HCT116 (cell line): ENCODE measurements at regions not wholly inside any gene's neighbourhood (a gene's known extent, or its start where the extent isn't known, plus 50 kb on each side); places are given as distances from the start of the nearest gene placed in this dataset.

Experiments
- ATAC-seq: fragments of 200-7000 bp; cut with Tn5 transposase; 2 replicates; pipeline ENCODE4 v1.9.1; 2020; ENCODE audit warnings: mild to moderate bottlenecking, moderate library complexity
- BruUV-seq: library from RNA; stranded (reverse); fragments of 400-500 nt; replicated peaks from 2 replicates; lab custom pipeline; 2021; lab: Mats Ljungman, UMichigan
- CTCF ChIA-PET: fragments of 300-600 bp; sonication (Branson Sonifier 250); formaldehyde crosslinking; loops from one replicate; lab custom pipeline; 2021; ENCODE audit warnings: antibody characterized with exemption; lab: Charles Lee
- POLR2A ChIA-PET: fragments of 300-600, 350-600 bp; sonication (Branson Sonifier 250); formaldehyde crosslinking; loops from one replicate; lab custom pipeline; 2021; ENCODE audit warnings: antibody characterized with exemption; lab: Charles Lee
- RAD21 ChIA-PET, 2 experiments: fragments of 300-600 bp; sonication (Branson Sonifier 250); formaldehyde crosslinking; loops; one replicate each; lab custom pipeline; 2023; ENCODE audit warnings: low total read pairs in 2 of 2; ENCODE audit not compliant: uncharacterized antibody in 2 of 2, unreplicated experiment in 2 of 2, low non-redundant PET in 1 of 2; lab: Charles Lee
- DNase-seq: peaks from one replicate; pipeline ENCODE4 v3.0.0-alpha.2; 2010; ENCODE audit warnings: low read depth, low spot score
- H2AFZ ChIP-seq: fragments of 200-600 bp; shearing (Covaris generic), sonication (generic); 2 replicates; pipeline ENCODE4 v1.6.1; 2017; ENCODE audit warnings: low read depth, mixed run types, mixed read lengths, antibody characterized with exemption, low read length; ENCODE audit not compliant: poor library complexity, severe bottlenecking
- H3K27ac ChIP-seq: 2 replicates; pipeline ENCODE4 v1.5.1; 2012; ENCODE audit warnings: low read depth, low read length
- H3K27me3 ChIP-seq: fragments of 200-600 bp; sonication (generic); 2 replicates; pipeline ENCODE4 v1.6.1; 2016; ENCODE audit warnings: mixed run types, low read length, mixed read lengths; ENCODE audit not compliant: insufficient read depth
- H3K36me3 ChIP-seq, 2 experiments: fragments of 200-500 bp in 1 of 2; fragments of 200-600 bp in 1 of 2; sonication (Bioruptor generic) in 1 of 2; sonication (generic) in 1 of 2; 2 replicates each; pipeline versions ENCODE4 v1.5.1 to v1.6.1; 2014 to 2016; ENCODE audit warnings: low read length in 2 of 2, inconsistent platforms in 1 of 2, mixed read lengths in 1 of 2, mixed run types in 1 of 2; ENCODE audit not compliant: insufficient read depth in 2 of 2, control insufficient read depth in 1 of 2
- H3K4me1 ChIP-seq, 2 experiments: fragments of 200-600 bp in 1 of 2; sonication (generic) in 1 of 2; 2 replicates each; pipeline versions ENCODE4 v1.5.1 to v1.6.1; 2012 to 2017; ENCODE audit warnings: low read length in 2 of 2, inconsistent platforms in 1 of 2, mild to moderate bottlenecking in 1 of 2, mixed read lengths in 1 of 2, mixed run types in 1 of 2, moderate library complexity in 1 of 2; ENCODE audit not compliant: insufficient read depth in 2 of 2, control insufficient read depth in 1 of 2
- H3K4me2 ChIP-seq: fragments of 200-600 bp; sonication (generic); 2 replicates; pipeline ENCODE4 v1.6.1; 2017; ENCODE audit warnings: mixed run types, low read length, mixed read lengths
- H3K4me3 ChIP-seq, 2 experiments: fragments of 200-600 bp in 1 of 2; sonication (generic) in 1 of 2; replicated peaks in 1 of 2; 2 replicates each; pipeline ENCODE4 v1.5.1; 2011 to 2016; ENCODE audit warnings: low read length in 2 of 2, control low read depth in 1 of 2, low read depth in 1 of 2, mild to moderate bottlenecking in 1 of 2, mixed read lengths in 1 of 2, mixed run types in 1 of 2
- H3K79me2 ChIP-seq: fragments of 200-600 bp; sonication (generic); 2 replicates; pipeline ENCODE4 v1.6.1; 2017; ENCODE audit warnings: mild to moderate bottlenecking, mixed run types, low read length, moderate library complexity, mixed read lengths; ENCODE audit not compliant: insufficient read depth
- H3K9ac ChIP-seq: fragments of 200-600 bp; sonication (generic); 2 replicates; pipeline ENCODE4 v1.6.1; 2016; ENCODE audit warnings: low read length, mixed read lengths
- H3K9me2 ChIP-seq: fragments of 200-600 bp; sonication (generic), shearing (Covaris generic); 2 replicates; pipeline ENCODE4 v1.6.1; 2017; ENCODE audit warnings: mixed run types, mild to moderate bottlenecking, moderate library complexity; ENCODE audit not compliant: insufficient read depth
- H3K9me3 ChIP-seq, 2 experiments: fragments of 200-500 bp in 1 of 2; fragments of 200-600 bp in 1 of 2; sonication (Bioruptor generic) in 1 of 2; sonication (generic) in 1 of 2; 2 replicates each; pipeline ENCODE4 v1.6.1; 2014 to 2017; ENCODE audit warnings: low read length in 2 of 2, mixed read lengths in 2 of 2, inconsistent platforms in 1 of 2, low read depth in 1 of 2, mild to moderate bottlenecking in 1 of 2, mixed run types in 1 of 2, moderate library complexity in 1 of 2; ENCODE audit not compliant: control insufficient read depth in 1 of 2, insufficient read depth in 1 of 2
- H4K20me1 ChIP-seq: fragments of 200-600 bp; sonication (generic), shearing (Covaris generic); 2 replicates; pipeline ENCODE4 v1.6.1; 2017; ENCODE audit warnings: mixed run types, mild to moderate bottlenecking, moderate library complexity; ENCODE audit not compliant: insufficient read depth
- ATF3 ChIP-seq: IDR thresholded peaks from 2 replicates; pipeline ENCODE4 v1.6.1; 2012
- CBX3 ChIP-seq: IDR thresholded peaks from 2 replicates; pipeline ENCODE4 v1.6.1; 2012; ENCODE audit warnings: low read depth
- CEBPB ChIP-seq: IDR thresholded peaks from 2 replicates; pipeline ENCODE4 v1.6.1; 2012; ENCODE audit warnings: low read depth
- CTCF ChIP-seq, 3 experiments: fragments of 200-600 bp in 1 of 3; sonication (generic) in 1 of 3; IDR thresholded peaks in 2 of 3; conservative IDR thresholded peaks in 1 of 3; 2 replicates each; pipeline ENCODE4 v1.5.1; 2012 to 2017; ENCODE audit warnings: low read depth in 2 of 3, low read length in 2 of 3, antibody characterized with exemption in 1 of 3, borderline replicate concordance in 1 of 3, control low read depth in 1 of 3, mild to moderate bottlenecking in 1 of 3, mixed read lengths in 1 of 3, mixed run types in 1 of 3, moderate library complexity in 1 of 3; ENCODE audit not compliant: insufficient read depth in 1 of 3
- EZH2 ChIP-seq: fragments of 200-600 bp; sonication (generic); IDR thresholded peaks from 2 replicates; pipeline ENCODE4 v1.6.1; 2017; ENCODE audit warnings: antibody characterized with exemption, mixed run types
- EZH2phosphoT487 ChIP-seq: fragments of 200-600 bp; IDR thresholded peaks from 2 replicates; pipeline ENCODE4 v1.6.1; 2018; ENCODE audit warnings: antibody characterized with exemption, borderline replicate concordance
- FOSL1 ChIP-seq: IDR thresholded peaks from 2 replicates; pipeline ENCODE4 v1.6.1; 2012; ENCODE audit warnings: low read depth
- POLR2A ChIP-seq: IDR thresholded peaks from 2 replicates; pipeline ENCODE4 v1.7.0; 2011; ENCODE audit warnings: borderline replicate concordance; ENCODE audit not compliant: insufficient read depth, insufficient read length; ENCODE audit errors: extremely low read depth
- POLR2AphosphoS5 ChIP-seq: IDR thresholded peaks from 2 replicates; pipeline ENCODE4 v1.6.1; 2011; ENCODE audit warnings: mild to moderate bottlenecking, low read depth, low read length, moderate library complexity
- RAD21 ChIP-seq: IDR thresholded peaks from 2 replicates; pipeline ENCODE4 v1.6.1; 2012; ENCODE audit warnings: low read depth, mild to moderate bottlenecking
- SIN3A ChIP-seq: IDR thresholded peaks from 2 replicates; pipeline ENCODE4 v1.6.1; 2012; ENCODE audit warnings: low read depth
- SP1 ChIP-seq: IDR thresholded peaks from 2 replicates; pipeline ENCODE4 v1.6.1; 2012; ENCODE audit warnings: low read depth
- SRF ChIP-seq: IDR thresholded peaks from 2 replicates; pipeline ENCODE4 v1.6.1; 2012; ENCODE audit warnings: low read depth
- TCF7L2 ChIP-seq: IDR thresholded peaks from 2 replicates; pipeline ENCODE4 v1.7.0; 2011; ENCODE audit warnings: borderline replicate concordance, inconsistent platforms; ENCODE audit not compliant: insufficient read depth, insufficient read length; ENCODE audit errors: extremely low read depth
- YY1 ChIP-seq: IDR thresholded peaks from 2 replicates; pipeline ENCODE4 v1.6.1; 2011; ENCODE audit warnings: low read length, low read depth, moderate library complexity, mild to moderate bottlenecking; ENCODE audit not compliant: insufficient replicate concordance; ENCODE audit errors: extremely low read depth
- ZFX ChIP-seq: fragments of 450-650 bp; IDR thresholded peaks from 2 replicates; pipeline ENCODE4 v1.6.1; 2017
- ZNF274 ChIP-seq: fragments of 200-500 bp; sonication (Bioruptor generic); IDR thresholded peaks from 2 replicates; pipeline ENCODE4 v1.6.1; 2014; ENCODE audit warnings: mild to moderate bottlenecking, low read depth, low read length, inconsistent platforms
- intact Hi-C: fragments of 100-400 bp; cut with micrococcal nuclease; formaldehyde crosslinking; loops from 2 replicates; pipeline ENCODE4 v1.10.0; 2022
- TF ChIP-seq, protein P1 (sequence below): IDR thresholded peaks from 2 replicates; pipeline ENCODE4 v1.6.1; 2011; ENCODE audit warnings: mild to moderate bottlenecking, low read length, moderate library complexity; ENCODE audit not compliant: insufficient replicate concordance; ENCODE audit errors: extremely low read depth
- TF ChIP-seq, protein P2 (sequence below): IDR thresholded peaks from 2 replicates; pipeline ENCODE4 v1.6.1; 2012

GRCh38 chr3:144463911-144464310 is 492.3 kb downstream of the DIPK2A start:
- no TSS peak for BruUV-seq
- no peaks in the 10 kb centered on the region for H3K27me3 ChIP-seq
- no peaks in the 10 kb centered on the region for H3K9me2 ChIP-seq
- ChIA-PET CTCF (no interaction called here), RAD21 (no interaction called here), POLR2A (no interaction called here)
- no peaks in the 10 kb centered on the region for H3K79me2 ChIP-seq
- H4K20me1 ChIP-seq = no peaks in the 10 kb centered on the region
- no peak overlapping the region for H3K4me3 ChIP-seq
- H3K27ac ChIP-seq = no peak overlapping the region
- no peaks in the 10 kb centered on the region for H3K4me1 ChIP-seq
- ATAC-seq = no peak
- intact Hi-C loops = no loop called here
- H3K9ac ChIP-seq = no peak overlapping the region
- TF ChIP-seq, protein P1, sequence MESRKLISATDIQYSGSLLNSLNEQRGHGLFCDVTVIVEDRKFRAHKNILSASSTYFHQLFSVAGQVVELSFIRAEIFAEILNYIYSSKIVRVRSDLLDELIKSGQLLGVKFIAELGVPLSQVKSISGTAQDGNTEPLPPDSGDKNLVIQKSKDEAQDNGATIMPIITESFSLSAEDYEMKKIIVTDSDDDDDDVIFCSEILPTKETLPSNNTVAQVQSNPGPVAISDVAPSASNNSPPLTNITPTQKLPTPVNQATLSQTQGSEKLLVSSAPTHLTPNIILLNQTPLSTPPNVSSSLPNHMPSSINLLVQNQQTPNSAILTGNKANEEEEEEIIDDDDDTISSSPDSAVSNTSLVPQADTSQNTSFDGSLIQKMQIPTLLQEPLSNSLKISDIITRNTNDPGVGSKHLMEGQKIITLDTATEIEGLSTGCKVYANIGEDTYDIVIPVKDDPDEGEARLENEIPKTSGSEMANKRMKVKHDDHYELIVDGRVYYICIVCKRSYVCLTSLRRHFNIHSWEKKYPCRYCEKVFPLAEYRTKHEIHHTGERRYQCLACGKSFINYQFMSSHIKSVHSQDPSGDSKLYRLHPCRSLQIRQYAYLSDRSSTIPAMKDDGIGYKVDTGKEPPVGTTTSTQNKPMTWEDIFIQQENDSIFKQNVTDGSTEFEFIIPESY = no peak
- TF ChIP-seq, protein P2, sequence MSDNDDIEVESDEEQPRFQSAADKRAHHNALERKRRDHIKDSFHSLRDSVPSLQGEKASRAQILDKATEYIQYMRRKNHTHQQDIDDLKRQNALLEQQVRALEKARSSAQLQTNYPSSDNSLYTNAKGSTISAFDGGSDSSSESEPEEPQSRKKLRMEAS = no peak
- TF ChIP-seq SRF = no peak
- TF ChIP-seq CTCF (IDR thresholded peaks at IDR 0.05 in 2 of 3, conservative IDR thresholded peaks at IDR 0.05 in 1 of 3; ENCODE audit: borderline replicate concordance in 1 of 3, insufficient read depth in 1 of 3, low read depth in 2 of 3, low read length in 2 of 3) = no peak
- no peak for TF ChIP-seq EZH2
- TF ChIP-seq ZNF274 = no peak
- TF ChIP-seq SIN3A = no peak
- no peak for TF ChIP-seq EZH2phosphoT487
- no peak for TF ChIP-seq POLR2AphosphoS5
- no peak for TF ChIP-seq ATF3
- TF ChIP-seq ZFX = no peak
- no peak for TF ChIP-seq CEBPB
- no peak for TF ChIP-seq YY1
- no peak for TF ChIP-seq RAD21
- TF ChIP-seq SP1 = no peak
- no peak for TF ChIP-seq POLR2A
- no peak for TF ChIP-seq CBX3
- no peak for TF ChIP-seq FOSL1
- no peak for TF ChIP-seq TCF7L2
- H3K4me2 ChIP-seq = no peak overlapping the region
- no peaks in the 10 kb centered on the region for H3K9me3 ChIP-seq
- no peak for DNase-seq
- no peak overlapping the region for H2AFZ ChIP-seq
- no peaks in the 10 kb centered on the region for H3K36me3 ChIP-seq
